ENCODE measurements at regions not wholly inside any gene's neighbourhood (a gene's known extent, or its start where the extent isn't known, plus 50 kb on each side); places are given as distances from the start of the nearest gene placed in this dataset.

DNA sequence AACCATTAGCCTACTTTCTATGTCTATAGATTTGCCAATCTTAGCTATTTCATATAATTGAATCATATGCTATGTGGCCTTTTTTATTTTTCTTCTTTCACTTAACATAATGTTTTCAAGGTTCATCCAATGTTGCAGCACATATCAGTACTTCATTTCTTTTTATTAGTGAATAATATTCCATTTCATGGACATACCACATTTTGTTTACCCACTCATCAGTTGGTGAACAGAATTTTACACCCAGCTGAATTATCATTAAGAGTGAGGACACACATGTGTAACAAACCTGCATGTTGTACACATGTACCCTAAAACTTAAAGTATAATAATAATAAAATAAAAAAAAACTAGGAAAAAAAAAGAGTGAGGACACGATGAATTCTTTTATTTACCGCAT lies 81.7 kb upstream of the C3orf80 start:
- H3K9ac ChIP-seq (ENCODE audit: insufficient read depth, low read length, poor library complexity, severe bottlenecking), result no peak overlapping the region
- H3K27me3 Mint-ChIP-seq (ENCODE audit: low read depth in 3 of 3), result peaks cover 2 to 3% (median 2%) of the 10 kb centered on the region in 3 donors
- H3K9me3 Mint-ChIP-seq, result peaks cover under 1 to 10% (median 3%) of the 10 kb centered on the region in 7 donors
- no peaks in the 10 kb centered on the region for H3K27me3 ChIP-seq (ENCODE audit: control insufficient read depth in 2 of 2, insufficient read depth in 2 of 2, low read length in 2 of 2)
- no peak overlapping the region for H3K27ac Mint-ChIP-seq
- intact Hi-C loops (cut with micrococcal nuclease), result no loop called here
- WGBS (ENCODE audit: insufficient coverage), result no CpG with 5 or more reads among the region's 2 CpGs
- no peak overlapping the region for H3K27ac ChIP-seq (ENCODE audit: low read depth in 1 of 2, low read length in 2 of 2)
- no peaks in the 10 kb centered on the region for H3K36me3 Mint-ChIP-seq
- H3K4me3 Mint-ChIP-seq, result no peak overlapping the region
- DNase-seq, result no peak
- H3K4me1 ChIP-seq (ENCODE audit: control insufficient read depth in 1 of 2, insufficient read depth in 2 of 2, low read length in 2 of 2), result no peaks in the 10 kb centered on the region
- no peak overlapping the region for H3K4me3 ChIP-seq (replicated peaks in 1 of 3; ENCODE audit: low read depth in 2 of 3, low read length in 3 of 3)
- H4K20me1 ChIP-seq (ENCODE audit: insufficient read depth, low read length), result no peaks in the 10 kb centered on the region
- peaks cover 2% of the 10 kb centered on the region for H3K4me1 Mint-ChIP-seq
- H2AFZ ChIP-seq (ENCODE audit: insufficient read depth, low read depth, low read length, poor library complexity, severe bottlenecking), result no peak overlapping the region
- TF ChIP-seq, protein P1, sequence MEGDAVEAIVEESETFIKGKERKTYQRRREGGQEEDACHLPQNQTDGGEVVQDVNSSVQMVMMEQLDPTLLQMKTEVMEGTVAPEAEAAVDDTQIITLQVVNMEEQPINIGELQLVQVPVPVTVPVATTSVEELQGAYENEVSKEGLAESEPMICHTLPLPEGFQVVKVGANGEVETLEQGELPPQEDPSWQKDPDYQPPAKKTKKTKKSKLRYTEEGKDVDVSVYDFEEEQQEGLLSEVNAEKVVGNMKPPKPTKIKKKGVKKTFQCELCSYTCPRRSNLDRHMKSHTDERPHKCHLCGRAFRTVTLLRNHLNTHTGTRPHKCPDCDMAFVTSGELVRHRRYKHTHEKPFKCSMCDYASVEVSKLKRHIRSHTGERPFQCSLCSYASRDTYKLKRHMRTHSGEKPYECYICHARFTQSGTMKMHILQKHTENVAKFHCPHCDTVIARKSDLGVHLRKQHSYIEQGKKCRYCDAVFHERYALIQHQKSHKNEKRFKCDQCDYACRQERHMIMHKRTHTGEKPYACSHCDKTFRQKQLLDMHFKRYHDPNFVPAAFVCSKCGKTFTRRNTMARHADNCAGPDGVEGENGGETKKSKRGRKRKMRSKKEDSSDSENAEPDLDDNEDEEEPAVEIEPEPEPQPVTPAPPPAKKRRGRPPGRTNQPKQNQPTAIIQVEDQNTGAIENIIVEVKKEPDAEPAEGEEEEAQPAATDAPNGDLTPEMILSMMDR (IDR thresholded peaks at IDR 0.05), result no peak
- H3K36me3 ChIP-seq (replicated peaks in 1 of 2; ENCODE audit: control insufficient read depth in 1 of 2, insufficient read depth in 2 of 2, low read length in 2 of 2), result no peaks in the 10 kb centered on the region
- H3K9me3 ChIP-seq (replicated peaks in 1 of 2; ENCODE audit: control insufficient read depth in 1 of 2, insufficient read depth in 1 of 2, low read length in 2 of 2), result no peaks in the 10 kb centered on the region
- no peak overlapping the region for H3K4me2 ChIP-seq (replicated peaks; ENCODE audit: extremely low read depth, low read length, poor library complexity, severe bottlenecking)
- no peaks in the 10 kb centered on the region for H3K79me2 ChIP-seq (ENCODE audit: insufficient read depth, low read length)

DNA sequence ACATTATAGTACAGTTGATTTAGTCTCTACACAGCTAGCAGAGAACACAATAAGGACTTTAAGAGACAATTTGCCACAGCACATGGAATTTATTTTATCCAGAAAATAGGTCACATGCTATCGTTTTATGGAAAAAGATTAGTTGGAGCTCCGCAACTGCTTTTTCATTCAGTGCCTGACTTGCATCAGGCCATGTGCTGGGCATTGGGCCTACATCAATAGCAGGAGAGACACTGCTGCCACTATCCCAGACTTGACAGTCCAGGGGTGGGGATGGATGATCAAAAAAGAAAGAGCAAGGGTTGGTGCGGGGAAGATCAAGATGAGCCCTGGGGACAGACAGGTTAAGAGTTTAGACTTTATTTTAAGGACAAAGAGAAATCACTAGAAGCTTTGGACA lies 75.2 kb upstream of the C3orf80 start:
- TF ChIP-seq, protein P1 (IDR thresholded peaks at IDR 0.05), result no peak
- DNase-seq, result no peak
- 97% methylated on average over 3 of the region's 3 CpGs for WGBS (ENCODE audit: insufficient coverage)
- Mint-ChIP-seq H3K9me3 (peaks cover 0 to 4% (median 0%) of the 10 kb centered on the region in 7 donors), H3K4me3 (no peak overlapping the region), H3K27me3 (ENCODE audit: low read depth in 3 of 3) (peaks cover 0 to 3% (median 2%) of the 10 kb centered on the region in 3 donors), H3K4me1 (peaks cover 2% of the 10 kb centered on the region), H3K36me3 (no peaks in the 10 kb centered on the region), H3K27ac (no peak overlapping the region)
- intact Hi-C loops (cut with micrococcal nuclease), result loop anchor here in 1 of 2 donors (10.0 kb wide), 1 partner anchor 45 kb away; no protein-coding TSS in a partner anchor
- no peak overlapping the region for H3K4me3 ChIP-seq (replicated peaks in 1 of 3; ENCODE audit: low read depth in 2 of 3, low read length in 3 of 3)
- no peak overlapping the region for H3K9ac ChIP-seq (ENCODE audit: insufficient read depth, low read length, poor library complexity, severe bottlenecking)
- no peaks in the 10 kb centered on the region for H4K20me1 ChIP-seq (ENCODE audit: insufficient read depth, low read length)
- H3K36me3 ChIP-seq (replicated peaks in 1 of 2; ENCODE audit: control insufficient read depth in 1 of 2, insufficient read depth in 2 of 2, low read length in 2 of 2), result no peaks in the 10 kb centered on the region
- no peak overlapping the region for H2AFZ ChIP-seq (ENCODE audit: insufficient read depth, low read depth, low read length, poor library complexity, severe bottlenecking)
- H3K4me2 ChIP-seq (replicated peaks; ENCODE audit: extremely low read depth, low read length, poor library complexity, severe bottlenecking), result no peak overlapping the region
- H3K4me1 ChIP-seq (ENCODE audit: control insufficient read depth in 1 of 2, insufficient read depth in 2 of 2, low read length in 2 of 2), result no peaks in the 10 kb centered on the region
- no peaks in the 10 kb centered on the region for H3K27me3 ChIP-seq (ENCODE audit: control insufficient read depth in 2 of 2, insufficient read depth in 2 of 2, low read length in 2 of 2)
- no peaks in the 10 kb centered on the region for H3K9me3 ChIP-seq (replicated peaks in 1 of 2; ENCODE audit: control insufficient read depth in 1 of 2, insufficient read depth in 1 of 2, low read length in 2 of 2)
- no peaks in the 10 kb centered on the region for H3K79me2 ChIP-seq (ENCODE audit: insufficient read depth, low read length)
- H3K27ac ChIP-seq (ENCODE audit: low read depth in 1 of 2, low read length in 2 of 2), result no peak overlapping the region
